IPS DF 6.9 (cell line): ENCODE measurements at regions not wholly inside any gene's neighbourhood (a gene's known extent, or its start where the extent isn't known, plus 50 kb on each side); places are given as distances from the start of the nearest gene placed in this dataset.
A peak's percentile ranks its signal among the peaks of the same experiment; 100 is the strongest.

ENCODE experiments used
- DNase-seq: peaks from one replicate; pipeline ENCODE4 v3.0.0-alpha.2; 2013; ENCODE audit warnings: low read depth, low spot score
- H3K27ac ChIP-seq: one replicate; pipeline ENCODE4 v1.5.1; 2013; ENCODE audit warnings: low read length, control low read depth
- H3K27me3 ChIP-seq: 2 replicates; pipeline ENCODE4 v1.6.1; 2013; ENCODE audit warnings: mild to moderate bottlenecking, low read length; ENCODE audit not compliant: control insufficient read depth, insufficient read depth
- H3K36me3 ChIP-seq: 2 replicates; pipeline ENCODE4 v1.6.1; 2013; ENCODE audit warnings: low read length; ENCODE audit not compliant: control insufficient read depth, insufficient read depth
- H3K4me1 ChIP-seq: 2 replicates; pipeline ENCODE4 v1.6.1; 2013; ENCODE audit warnings: low read length; ENCODE audit not compliant: control insufficient read depth, insufficient read depth
- H3K4me3 ChIP-seq: 2 replicates; pipeline ENCODE4 v1.5.1; 2013; ENCODE audit warnings: mild to moderate bottlenecking, low read length
- H3K9me3 ChIP-seq: 2 replicates; pipeline ENCODE4 v1.6.1; 2013; ENCODE audit warnings: low read length, inconsistent platforms; ENCODE audit not compliant: control insufficient read depth, insufficient read depth
- WGBS: extraction: QIAGEN DNeasy Blood & Tissue Kit; methylation state at CpG from one replicate; pipeline ENCODE4 v1.1.7; 2013; ENCODE audit warnings: mixed read lengths, missing lambda C conversion rate; ENCODE audit not compliant: insufficient read length, insufficient coverage; 5-methylcytosine and 5-hydroxymethylcytosine counted together

- H3K4me3 ChIP-seq: no peak overlapping the region
- no peaks in the 10 kb centered on the region for H3K4me1 ChIP-seq
- no peak overlapping the region for H3K27ac ChIP-seq
- no peaks in the 10 kb centered on the region for H3K36me3 ChIP-seq
- DNase-seq: no peak
- H3K27me3 ChIP-seq: no peaks in the 10 kb centered on the region
- peaks cover 8% of the 10 kb centered on the region for H3K9me3 ChIP-seq
Observed at GRCh38 chr11:98621767-98622166, 399.0 kb upstream of the CNTN5 start.

- Histone ChIP-seq H3K4me3 (no peak overlapping the region), H3K9me3 (peaks cover under 1% of the 10 kb centered on the region), H3K36me3 (no peaks in the 10 kb centered on the region), H3K27ac (no peak overlapping the region), H3K27me3 (no peaks in the 10 kb centered on the region), H3K4me1 (no peaks in the 10 kb centered on the region)
- no peak for DNase-seq
- whole genome bisulfite sequencing: no CpG with 5 or more reads among the region's 2 CpGs
Observed at GRCh38 chr11:98625526-98625925, 395.2 kb upstream of the CNTN5 start.

GRCh38 chr11:98630736-98631135 lies 390.0 kb upstream of the CNTN5 start:
- Histone ChIP-seq H3K4me3 (no peak overlapping the region), H3K9me3 (no peaks in the 10 kb centered on the region), H3K4me1 (no peaks in the 10 kb centered on the region), H3K27ac (no peak overlapping the region), H3K27me3 (no peaks in the 10 kb centered on the region), H3K36me3 (no peaks in the 10 kb centered on the region)
- WGBS: no CpG with 5 or more reads among the region's 8 CpGs
- DNase-seq: no peak

GRCh38 chr11:98657711-98658110 lies 363.0 kb upstream of the CNTN5 start:
- Histone ChIP-seq H3K27ac (no peak overlapping the region), H3K36me3 (no peaks in the 10 kb centered on the region), H3K4me1 (no peaks in the 10 kb centered on the region), H3K9me3 (no peaks in the 10 kb centered on the region), H3K4me3 (no peak overlapping the region), H3K27me3 (no peaks in the 10 kb centered on the region)
- no peak for DNase-seq

GRCh38 chr11:98659431-98659830 lies 361.3 kb upstream of the CNTN5 start:
- Histone ChIP-seq H3K9me3 (no peaks in the 10 kb centered on the region), H3K4me1 (no peaks in the 10 kb centered on the region), H3K36me3 (no peaks in the 10 kb centered on the region), H3K4me3 (no peak overlapping the region), H3K27me3 (no peaks in the 10 kb centered on the region), H3K27ac (no peak overlapping the region)
- no CpG with 5 or more reads among the region's 4 CpGs for WGBS
- DNase-seq: no peak

GRCh38 chr11:98674390-98674789 lies 346.4 kb upstream of the CNTN5 start:
- H3K27ac ChIP-seq: no peak overlapping the region
- H3K36me3 ChIP-seq: no peaks in the 10 kb centered on the region
- H3K9me3 ChIP-seq: no peaks in the 10 kb centered on the region
- H3K4me1 ChIP-seq: no peaks in the 10 kb centered on the region
- H3K4me3 ChIP-seq: no peak overlapping the region
- no peaks in the 10 kb centered on the region for H3K27me3 ChIP-seq
- WGBS: no CpG with 5 or more reads among the region's 2 CpGs
- DNase-seq: no peak

- Histone ChIP-seq H3K27ac (no peak overlapping the region), H3K27me3 (no peaks in the 10 kb centered on the region), H3K36me3 (no peaks in the 10 kb centered on the region), H3K4me1 (0 out of 2 replicates have a peak, but pooled peaks cover 3% of the 10 kb centered on the region), H3K9me3 (no peaks in the 10 kb centered on the region), H3K4me3 (no peak overlapping the region)
- DNase-seq: peak; percentile 11
- no CpG with 5 or more reads among the region's 1 CpG for WGBS
Observed at GRCh38 chr11:98679673-98680072, 341.1 kb upstream of the CNTN5 start.

GRCh38 chr11:98701541-98701940 lies 319.2 kb upstream of the CNTN5 start:
- WGBS: no CpG with 5 or more reads among the region's 1 CpG
- Histone ChIP-seq H3K4me3 (no peak overlapping the region), H3K36me3 (no peaks in the 10 kb centered on the region), H3K4me1 (no peaks in the 10 kb centered on the region), H3K9me3 (no peaks in the 10 kb centered on the region), H3K27me3 (no peaks in the 10 kb centered on the region), H3K27ac (no peak overlapping the region)
- DNase-seq: no peak

- no peaks in the 10 kb centered on the region for H3K27me3 ChIP-seq
- no peak overlapping the region for H3K4me3 ChIP-seq
- WGBS: 100% methylated on average over 1 of the region's 4 CpGs
- no peak for DNase-seq
- H3K36me3 ChIP-seq: no peaks in the 10 kb centered on the region
- no peaks in the 10 kb centered on the region for H3K4me1 ChIP-seq
- no peak overlapping the region for H3K27ac ChIP-seq
- no peaks in the 10 kb centered on the region for H3K9me3 ChIP-seq
Observed at GRCh38 chr11:98703779-98704556, 316.8 kb upstream of the CNTN5 start.

GRCh38 chr11:98710026-98710425 lies 310.7 kb upstream of the CNTN5 start:
- no peaks in the 10 kb centered on the region for H3K36me3 ChIP-seq
- H3K9me3 ChIP-seq: no peaks in the 10 kb centered on the region
- no peak for DNase-seq
- no peak overlapping the region for H3K4me3 ChIP-seq
- H3K27me3 ChIP-seq: no peaks in the 10 kb centered on the region
- H3K4me1 ChIP-seq: no peaks in the 10 kb centered on the region
- no peak overlapping the region for H3K27ac ChIP-seq

GRCh38 chr11:98710986-98711385 lies 309.8 kb upstream of the CNTN5 start:
- Histone ChIP-seq H3K9me3 (no peaks in the 10 kb centered on the region), H3K36me3 (no peaks in the 10 kb centered on the region), H3K27me3 (no peaks in the 10 kb centered on the region), H3K4me1 (no peaks in the 10 kb centered on the region), H3K27ac (no peak overlapping the region), H3K4me3 (no peak overlapping the region)
- no peak for DNase-seq
- WGBS: no CpG with 5 or more reads among the region's 5 CpGs
